DMS153 (cell line): ENCODE measurements at regions not wholly inside any gene's neighbourhood (a gene's known extent, or its start where the extent isn't known, plus 50 kb on each side); places are given as distances from the start of the nearest gene placed in this dataset.
"Not testable (repeated sequence)": the region's sequence is repeated elsewhere in the genome, so short reads cannot be mapped to it uniquely, and the experiment has no call there.

Source experiments
- DNase-seq: peaks from one replicate; lab custom pipeline; 2025; lab: John Stamatoyannopoulos, UW

GRCh38 chr4:12053966-12054365, 625.3 kb upstream of the HS3ST1 start:
- no peak for DNase-seq

GRCh38 chr4:12053556-12053955, 624.9 kb upstream of the HS3ST1 start:
- DNase-seq: no peak

- DNase-seq: no peak
These were observed 621.7 kb upstream of the HS3ST1 start for GRCh38 chr4:12050357-12050756.

GRCh38 chr4:12042818-12043217, 614.1 kb upstream of the HS3ST1 start:
- no peak for DNase-seq

GRCh38 chr4:12041828-12042227, 613.1 kb upstream of the HS3ST1 start:
- no peak for DNase-seq

- no peak for DNase-seq
These were observed 607.8 kb upstream of the HS3ST1 start for GRCh38 chr4:12036450-12036849.

GRCh38 chr4:12028258-12028657, 599.6 kb upstream of the HS3ST1 start:
- DNase-seq: no peak

GRCh38 chr4:12022409-12022808, 593.7 kb upstream of the HS3ST1 start:
- DNase-seq: no peak

GRCh38 chr4:12016729-12017128, 588.0 kb upstream of the HS3ST1 start:
- DNase-seq: no peak

GRCh38 chr4:12005471-12005870, 576.8 kb upstream of the HS3ST1 start:
- DNase-seq: no peak

- not testable (repeated sequence) for DNase-seq
These were observed 567.9 kb upstream of the HS3ST1 start for GRCh38 chr4:11996581-11996980.

- DNase-seq: no peak
These were observed 548.1 kb upstream of the HS3ST1 start for GRCh38 chr4:11976726-11977263.

- DNase-seq: no peak
These were observed 544.6 kb upstream of the HS3ST1 start for GRCh38 chr4:11973270-11973669.

- DNase-seq: no peak
These were observed 542.1 kb upstream of the HS3ST1 start for GRCh38 chr4:11970754-11971153.

- DNase-seq: peak; percentile 9
These were observed 538.1 kb upstream of the HS3ST1 start for GRCh38 chr4:11966782-11967181.

GRCh38 chr4:11954093-11954492, 525.4 kb upstream of the HS3ST1 start:
- no peak for DNase-seq

- no peak for DNase-seq
These were observed 520.7 kb upstream of the HS3ST1 start for GRCh38 chr4:11949355-11949754.

GRCh38 chr4:11947629-11948028, 518.9 kb upstream of the HS3ST1 start:
- not testable (repeated sequence) for DNase-seq

GRCh38 chr4:11937941-11938340, 509.2 kb upstream of the HS3ST1 start:
- no peak for DNase-seq

- DNase-seq: no peak
These were observed 502.6 kb upstream of the HS3ST1 start for GRCh38 chr4:11931266-11931820.

GRCh38 chr4:11929080-11929479, 500.4 kb upstream of the HS3ST1 start:
- DNase-seq: no peak

- DNase-seq: no peak
These were observed 490.6 kb upstream of the HS3ST1 start for GRCh38 chr4:11919316-11919715.

- DNase-seq: no peak
These were observed 485.7 kb upstream of the HS3ST1 start for GRCh38 chr4:11914406-11914805.

GRCh38 chr4:11912886-11913285, 484.2 kb upstream of the HS3ST1 start:
- DNase-seq: no peak
